ENCODE measurements at regions not wholly inside any gene's neighbourhood (a gene's known extent, or its start where the extent isn't known, plus 50 kb on each side); places are given as distances from the start of the nearest gene placed in this dataset.

- H4K5ac ChIP-seq (ENCODE audit: insufficient read length, low read depth, low read length) = no peak overlapping the region
- H2BK120ac ChIP-seq (ENCODE audit: low read depth, low read length, poor library complexity, severe bottlenecking) = no peak overlapping the region
- no peak overlapping the region for H3K14ac ChIP-seq (ENCODE audit: insufficient read depth, low read length)
- DNase-seq = no peak
- no peak overlapping the region for H3T11ph ChIP-seq (ENCODE audit: low read length)
- no peak overlapping the region for H2BK5ac ChIP-seq (ENCODE audit: insufficient read length, low read length)
- Mint-ChIP-seq H3K4me3 (no peak overlapping the region), H3K4me1 (no peaks in the 10 kb centered on the region), H3K27ac (no peak overlapping the region), H3K27me3 (ENCODE audit: low read depth) (peaks cover 2% of the 10 kb centered on the region), H3K36me3 (ENCODE audit: insufficient read depth in 1 of 3, low read depth in 3 of 3) (0 out of 7 replicates have a peak, but pooled peaks cover 0 to 2% (median 0%) of the 10 kb centered on the region in 3 experiments), H3K9me3 (peaks cover 55 to 58% of the 10 kb centered on the region in 2 experiments)
- H3K23me2 ChIP-seq (ENCODE audit: insufficient read length, low read depth, low read length, poor library complexity, severe bottlenecking) = no peaks in the 10 kb centered on the region
- no peak overlapping the region for H3K18ac ChIP-seq (ENCODE audit: insufficient read length, low read depth, low read length)
- H4K8ac ChIP-seq (replicated peaks; ENCODE audit: insufficient read length, low read depth, low read length) = no peak overlapping the region
- no peaks in the 10 kb centered on the region for H3K79me1 ChIP-seq (ENCODE audit: insufficient read depth, low read depth, low read length, poor library complexity, severe bottlenecking)
- TF ChIP-seq, protein P1, sequence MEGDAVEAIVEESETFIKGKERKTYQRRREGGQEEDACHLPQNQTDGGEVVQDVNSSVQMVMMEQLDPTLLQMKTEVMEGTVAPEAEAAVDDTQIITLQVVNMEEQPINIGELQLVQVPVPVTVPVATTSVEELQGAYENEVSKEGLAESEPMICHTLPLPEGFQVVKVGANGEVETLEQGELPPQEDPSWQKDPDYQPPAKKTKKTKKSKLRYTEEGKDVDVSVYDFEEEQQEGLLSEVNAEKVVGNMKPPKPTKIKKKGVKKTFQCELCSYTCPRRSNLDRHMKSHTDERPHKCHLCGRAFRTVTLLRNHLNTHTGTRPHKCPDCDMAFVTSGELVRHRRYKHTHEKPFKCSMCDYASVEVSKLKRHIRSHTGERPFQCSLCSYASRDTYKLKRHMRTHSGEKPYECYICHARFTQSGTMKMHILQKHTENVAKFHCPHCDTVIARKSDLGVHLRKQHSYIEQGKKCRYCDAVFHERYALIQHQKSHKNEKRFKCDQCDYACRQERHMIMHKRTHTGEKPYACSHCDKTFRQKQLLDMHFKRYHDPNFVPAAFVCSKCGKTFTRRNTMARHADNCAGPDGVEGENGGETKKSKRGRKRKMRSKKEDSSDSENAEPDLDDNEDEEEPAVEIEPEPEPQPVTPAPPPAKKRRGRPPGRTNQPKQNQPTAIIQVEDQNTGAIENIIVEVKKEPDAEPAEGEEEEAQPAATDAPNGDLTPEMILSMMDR (conservative IDR thresholded peaks at IDR 0.05) = no peak
- H2AK5ac ChIP-seq (ENCODE audit: insufficient read length, low read length) = no peak overlapping the region
- no peak overlapping the region for H3K9ac ChIP-seq (ENCODE audit: extremely low read depth, insufficient read length, low read length)
- no peaks in the 10 kb centered on the region for H3K79me2 ChIP-seq (ENCODE audit: insufficient read depth, low read length)
- no peak overlapping the region for H2BK20ac ChIP-seq (ENCODE audit: low read depth, low read length, poor library complexity, severe bottlenecking)
- no peak overlapping the region for H3K4ac ChIP-seq (ENCODE audit: low read depth, low read length)
- no peak overlapping the region for H3K23ac ChIP-seq (ENCODE audit: insufficient read length, low read depth, low read length)
- H2BK12ac ChIP-seq (ENCODE audit: insufficient read length, low read depth, low read length) = no peak overlapping the region
- H2BK15ac ChIP-seq (ENCODE audit: low read depth, low read length) = no peak overlapping the region
- H2AFZ ChIP-seq (ENCODE audit: low read length) = no peak overlapping the region
- no peaks in the 10 kb centered on the region for H3K27me3 ChIP-seq (ENCODE audit: insufficient read depth, low read length)
- H4K91ac ChIP-seq (ENCODE audit: insufficient read length, low read depth, low read length) = no peak overlapping the region
- no peaks in the 10 kb centered on the region for H4K20me1 ChIP-seq (ENCODE audit: control insufficient read depth, insufficient read depth, insufficient read length)
- no peaks in the 10 kb centered on the region for H3K4me1 ChIP-seq (ENCODE audit: insufficient read depth, low read length)
- no CpG with 5 or more reads among the region's 1 CpG for WGBS (ENCODE audit: extremely low coverage, insufficient read length, low lambda C conversion rate)
- H3K56ac ChIP-seq (ENCODE audit: insufficient read length, low read depth, low read length) = no peak overlapping the region
- no peak overlapping the region for H3K27ac ChIP-seq (ENCODE audit: insufficient read length, low read depth, low read length)
- no peak overlapping the region for H3K4me2 ChIP-seq (ENCODE audit: insufficient read depth, insufficient read length, low read length)
- H3K9me3 ChIP-seq (ENCODE audit: control insufficient read depth, low read depth, low read length) = peaks cover 26% of the 10 kb centered on the region
These were observed 120.4 kb upstream of the EOLA2 start for GRCh38 chrX:150058728-150059127.
